HG03575 (cell line): ENCODE measurements at regions not wholly inside any gene's neighbourhood (a gene's known extent, or its start where the extent isn't known, plus 50 kb on each side); places are given as distances from the start of the nearest gene placed in this dataset.

ENCODE experiments used
- ATAC-seq: cut with Tn5 transposase; IDR thresholded peaks from one replicate; pipeline ENCODE4 v1.9.1; 2021; ENCODE audit not compliant: unreplicated experiment, insufficient number of reproducible peaks, low FRiP score; ENCODE audit errors: extremely low read depth

GRCh38 chr5:168214071-168214470 is 77.4 kb upstream of the WWC1 start:
- ATAC-seq, result no peak

- no peak for ATAC-seq
Measured at GRCh38 chr5:168214886-168215285, 76.6 kb upstream of the WWC1 start.

GRCh38 chr5:168215646-168216045 is 75.8 kb upstream of the WWC1 start:
- no peak for ATAC-seq

- ATAC-seq, result no peak
Measured at GRCh38 chr5:168216989-168217388, 74.5 kb upstream of the WWC1 start.

GRCh38 chr5:168217497-168217896 is 73.9 kb upstream of the WWC1 start:
- no peak for ATAC-seq

GRCh38 chr5:168218746-168219145 is 72.7 kb upstream of the WWC1 start:
- no peak for ATAC-seq

GRCh38 chr5:168219515-168220410 is 71.7 kb upstream of the WWC1 start:
- peak; percentile 74 for ATAC-seq

- ATAC-seq, result no peak
Measured at GRCh38 chr5:168224085-168224484, 67.4 kb upstream of the WWC1 start.

GRCh38 chr5:168226012-168226411 is 65.4 kb upstream of the WWC1 start:
- ATAC-seq, result no peak

- no peak for ATAC-seq
Measured at GRCh38 chr5:168227001-168227400, 64.4 kb upstream of the WWC1 start.

- ATAC-seq, result peak; percentile 100
Measured at GRCh38 chr5:168227973-168228615, 63.4 kb upstream of the WWC1 start.

GRCh38 chr5:168228668-168229067 is 62.8 kb upstream of the WWC1 start:
- no peak for ATAC-seq

GRCh38 chr5:168234133-168234532 is 57.3 kb upstream of the WWC1 start:
- ATAC-seq, result no peak

GRCh38 chr5:168238463-168238862 is 53.0 kb upstream of the WWC1 start:
- ATAC-seq, result no peak

GRCh38 chr5:168239325-168239724 is 52.1 kb upstream of the WWC1 start:
- ATAC-seq, result no peak
